LNCAP (cell line): ENCODE measurements at regions not wholly inside any gene's neighbourhood (a gene's known extent, or its start where the extent isn't known, plus 50 kb on each side); places are given as distances from the start of the nearest gene placed in this dataset.
A peak's percentile ranks its signal among the peaks of the same experiment; 100 is the strongest.

Source experiments
- TF ChIP-seq, protein P1 (sequence below): fragments of 450-650 bp; IDR thresholded peaks from 2 replicates; pipeline ENCODE4 v1.5.1; 2017; ENCODE audit warnings: mild to moderate bottlenecking

DNA sequence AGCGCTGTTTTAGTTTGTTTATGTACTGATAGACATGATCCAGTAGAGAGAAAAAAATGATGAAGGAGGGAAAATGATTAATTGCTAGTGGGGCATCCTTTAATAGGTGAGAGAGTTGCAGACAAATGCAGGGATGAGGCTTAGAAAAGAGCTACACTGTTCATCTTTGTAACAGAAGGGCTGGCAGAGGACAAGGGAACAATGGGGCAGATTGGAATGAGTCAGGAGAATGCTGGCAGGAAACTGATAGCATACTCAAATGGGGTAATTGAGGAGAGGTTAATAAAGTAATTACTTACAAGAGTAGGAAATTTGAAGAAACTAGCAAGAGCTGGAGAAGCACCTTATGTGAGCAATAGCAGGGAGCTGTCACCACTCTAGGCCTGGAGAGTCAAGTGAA lies 170.9 kb downstream of the OXSM start:
- TF ChIP-seq, protein P1, sequence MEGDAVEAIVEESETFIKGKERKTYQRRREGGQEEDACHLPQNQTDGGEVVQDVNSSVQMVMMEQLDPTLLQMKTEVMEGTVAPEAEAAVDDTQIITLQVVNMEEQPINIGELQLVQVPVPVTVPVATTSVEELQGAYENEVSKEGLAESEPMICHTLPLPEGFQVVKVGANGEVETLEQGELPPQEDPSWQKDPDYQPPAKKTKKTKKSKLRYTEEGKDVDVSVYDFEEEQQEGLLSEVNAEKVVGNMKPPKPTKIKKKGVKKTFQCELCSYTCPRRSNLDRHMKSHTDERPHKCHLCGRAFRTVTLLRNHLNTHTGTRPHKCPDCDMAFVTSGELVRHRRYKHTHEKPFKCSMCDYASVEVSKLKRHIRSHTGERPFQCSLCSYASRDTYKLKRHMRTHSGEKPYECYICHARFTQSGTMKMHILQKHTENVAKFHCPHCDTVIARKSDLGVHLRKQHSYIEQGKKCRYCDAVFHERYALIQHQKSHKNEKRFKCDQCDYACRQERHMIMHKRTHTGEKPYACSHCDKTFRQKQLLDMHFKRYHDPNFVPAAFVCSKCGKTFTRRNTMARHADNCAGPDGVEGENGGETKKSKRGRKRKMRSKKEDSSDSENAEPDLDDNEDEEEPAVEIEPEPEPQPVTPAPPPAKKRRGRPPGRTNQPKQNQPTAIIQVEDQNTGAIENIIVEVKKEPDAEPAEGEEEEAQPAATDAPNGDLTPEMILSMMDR, result no peak

DNA sequence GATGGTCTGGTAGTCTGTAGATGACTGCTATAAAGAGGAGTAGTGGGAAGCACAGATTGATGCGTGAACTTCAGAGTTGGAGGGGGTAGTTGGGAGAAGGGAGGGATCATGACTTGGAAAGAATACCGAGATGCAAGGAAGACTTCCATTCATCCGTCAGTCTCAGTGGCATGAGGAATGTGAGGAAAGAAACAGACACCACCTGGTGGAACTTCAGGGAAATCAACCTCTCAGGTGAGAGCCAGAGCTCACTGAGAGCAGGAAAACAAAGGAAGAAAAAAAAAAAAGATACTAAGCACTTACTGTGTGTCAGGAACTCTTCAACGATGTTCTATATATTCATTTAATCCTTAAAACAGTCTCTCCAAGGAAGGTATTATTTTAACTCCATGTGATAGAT lies 172.4 kb downstream of the OXSM start:
- TF ChIP-seq, protein P1, result peak; percentile 72

DNA sequence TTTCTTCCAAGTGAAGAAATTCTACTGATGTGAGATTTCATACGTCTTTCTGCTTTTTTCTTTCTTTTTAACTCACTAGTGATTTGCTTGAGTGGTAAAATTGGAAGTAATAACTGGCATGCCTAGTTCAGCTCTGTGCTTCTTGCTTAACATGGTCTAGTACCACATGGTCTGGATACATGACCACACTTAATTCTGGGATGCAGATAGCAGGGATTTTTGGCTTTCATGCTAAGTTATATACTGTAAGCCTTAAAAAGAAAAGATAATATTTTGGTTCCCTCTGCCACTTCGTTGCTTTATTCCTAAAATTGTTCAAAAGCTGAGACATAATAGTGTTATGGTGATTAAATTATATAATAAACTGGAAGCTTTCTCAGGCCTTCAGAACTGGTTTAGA lies 174.3 kb downstream of the OXSM start:
- TF ChIP-seq, protein P1, result no peak

GRCh38 chr3:25967385-25967784 lies 177.5 kb downstream of the OXSM start:
- TF ChIP-seq, protein P1, result no peak

GRCh38 chr3:25971736-25972135 lies 181.8 kb downstream of the OXSM start:
- TF ChIP-seq, protein P1, result no peak

GRCh38 chr3:25973122-25973521 lies 183.2 kb downstream of the OXSM start:
- TF ChIP-seq, protein P1, result no peak

DNA sequence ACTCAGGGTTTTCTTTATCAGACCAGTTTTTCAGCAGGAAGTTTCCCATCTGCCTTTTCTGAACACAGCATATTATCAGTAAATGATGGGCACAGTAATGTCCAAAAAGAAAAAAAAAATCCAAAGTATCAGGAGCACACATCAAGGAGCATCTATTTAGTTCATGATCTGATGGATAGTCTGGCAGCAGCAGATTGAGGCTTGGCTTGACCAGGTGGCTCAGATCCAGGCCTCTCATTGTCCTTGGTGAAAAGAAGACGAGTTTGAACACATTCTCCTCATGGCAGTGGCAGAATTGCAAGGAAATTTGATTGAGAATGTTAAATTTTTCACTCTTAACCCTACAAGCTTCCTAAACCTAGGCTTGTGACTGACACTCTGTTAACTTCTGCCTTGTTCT lies 192.9 kb downstream of the OXSM start:
- TF ChIP-seq, protein P1, result no peak

- TF ChIP-seq, protein P1, result no peak
Measured at GRCh38 chr3:25985621-25986020, 195.7 kb downstream of the OXSM start.
